Stomach (tissue), 4 donors: ENCODE measurements at regions not wholly inside any gene's neighbourhood (a gene's known extent, or its start where the extent isn't known, plus 50 kb on each side); places are given as distances from the start of the nearest gene placed in this dataset.

ENCODE experiments used
- EP300 ChIP-seq: sonication (generic); formaldehyde crosslinking; IDR thresholded peaks from one replicate; pipeline ENCODE4 v1.6.1; 2017; ENCODE audit warnings: antibody characterized with exemption
- POLR2A ChIP-seq, 4 donors: fragments of 450-650 bp; IDR thresholded peaks; one replicate each; pipeline ENCODE4 v1.6.1; 2016; ENCODE audit warnings: antibody characterized with exemption in 4 of 4, control low read depth in 2 of 4, mild to moderate bottlenecking in 1 of 4, moderate library complexity in 1 of 4
- TF ChIP-seq, protein P1 (sequence below), 7 experiments: fragments of 450-650 bp in 4 of 7; fragments of 200-600 bp in 3 of 7; sonication (generic) in 3 of 7; IDR thresholded peaks; one replicate each; pipeline ENCODE4 v1.5.1; 2016 to 2019; ENCODE audit warnings: antibody characterized with exemption in 7 of 7, control low read depth in 2 of 7, mild to moderate bottlenecking in 1 of 7

DNA sequence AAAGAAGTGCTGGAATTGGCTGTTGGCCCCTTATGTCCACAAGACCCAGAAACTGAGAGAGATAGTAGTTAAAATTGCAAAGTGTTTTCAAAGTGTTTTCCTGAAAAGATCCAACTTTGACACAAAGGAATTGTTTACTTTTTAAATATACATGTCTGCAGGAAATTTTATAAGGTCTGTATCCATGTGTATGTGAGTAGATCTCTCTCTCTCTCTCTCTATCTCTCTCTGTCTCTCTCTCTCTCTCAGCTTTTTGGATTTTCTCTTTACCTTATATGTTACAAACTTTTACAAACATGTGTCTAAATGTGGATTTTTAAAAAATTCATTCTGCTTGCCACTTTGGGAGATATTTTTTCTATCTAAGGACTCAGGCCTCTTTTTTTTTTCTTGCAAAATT is 358.6 kb downstream of the SIPA1L2 start:
- no peak for TF ChIP-seq POLR2A (IDR thresholded peaks at IDR 0.05)
- TF ChIP-seq, protein P1, sequence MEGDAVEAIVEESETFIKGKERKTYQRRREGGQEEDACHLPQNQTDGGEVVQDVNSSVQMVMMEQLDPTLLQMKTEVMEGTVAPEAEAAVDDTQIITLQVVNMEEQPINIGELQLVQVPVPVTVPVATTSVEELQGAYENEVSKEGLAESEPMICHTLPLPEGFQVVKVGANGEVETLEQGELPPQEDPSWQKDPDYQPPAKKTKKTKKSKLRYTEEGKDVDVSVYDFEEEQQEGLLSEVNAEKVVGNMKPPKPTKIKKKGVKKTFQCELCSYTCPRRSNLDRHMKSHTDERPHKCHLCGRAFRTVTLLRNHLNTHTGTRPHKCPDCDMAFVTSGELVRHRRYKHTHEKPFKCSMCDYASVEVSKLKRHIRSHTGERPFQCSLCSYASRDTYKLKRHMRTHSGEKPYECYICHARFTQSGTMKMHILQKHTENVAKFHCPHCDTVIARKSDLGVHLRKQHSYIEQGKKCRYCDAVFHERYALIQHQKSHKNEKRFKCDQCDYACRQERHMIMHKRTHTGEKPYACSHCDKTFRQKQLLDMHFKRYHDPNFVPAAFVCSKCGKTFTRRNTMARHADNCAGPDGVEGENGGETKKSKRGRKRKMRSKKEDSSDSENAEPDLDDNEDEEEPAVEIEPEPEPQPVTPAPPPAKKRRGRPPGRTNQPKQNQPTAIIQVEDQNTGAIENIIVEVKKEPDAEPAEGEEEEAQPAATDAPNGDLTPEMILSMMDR (IDR thresholded peaks at IDR 0.05) = no peak
- TF ChIP-seq EP300 = no peak
